DOHH2 (cell line): ENCODE measurements at regions not wholly inside any gene's neighbourhood (a gene's known extent, or its start where the extent isn't known, plus 50 kb on each side); places are given as distances from the start of the nearest gene placed in this dataset.

Experiments
- H3F3A ChIP-seq: fragments of 200-600 bp; sonication (generic), shearing (Covaris generic); 2 replicates; pipeline ENCODE4 v1.6.0; 2016; ENCODE audit warnings: antibody characterized with exemption, mild to moderate bottlenecking; ENCODE audit not compliant: control insufficient read depth, insufficient read depth
- H3K27ac ChIP-seq: fragments of 200-600 bp; sonication (generic); 2 replicates; pipeline ENCODE4 v1.5.1; 2014; ENCODE audit warnings: low read depth, mild to moderate bottlenecking, low read length, moderate library complexity
- H3K27me3 ChIP-seq: fragments of 200-600 bp; sonication (generic); 2 replicates; pipeline ENCODE4 v1.6.1; 2014; ENCODE audit warnings: mild to moderate bottlenecking, low read length, mixed read lengths; ENCODE audit not compliant: control insufficient read depth
- H3K36me3 ChIP-seq: fragments of 200-600 bp; sonication (generic); 2 replicates; pipeline ENCODE4 v1.6.1; 2014; ENCODE audit warnings: mild to moderate bottlenecking, low read length, moderate library complexity, mixed read lengths; ENCODE audit not compliant: control insufficient read depth
- H3K4me1 ChIP-seq: fragments of 200-600 bp; sonication (generic); 2 replicates; pipeline ENCODE4 v1.6.1; 2014; ENCODE audit warnings: mild to moderate bottlenecking, low read length, mixed read lengths; ENCODE audit not compliant: control insufficient read depth
- H3K4me2 ChIP-seq: fragments of 200-600 bp; sonication (generic); 2 replicates; pipeline ENCODE4 v1.6.0; 2014; ENCODE audit warnings: mild to moderate bottlenecking, low read length, moderate library complexity
- H3K4me3 ChIP-seq: fragments of 200-600 bp; sonication (generic); 2 replicates; pipeline ENCODE4 v1.5.1; 2014; ENCODE audit warnings: mild to moderate bottlenecking, low read length, mixed read lengths
- H3K79me2 ChIP-seq: fragments of 200-600 bp; sonication (generic); 2 replicates; pipeline ENCODE4 v1.6.1; 2014; ENCODE audit warnings: mild to moderate bottlenecking, low read length, mixed read lengths; ENCODE audit not compliant: control insufficient read depth
- H3K9me2 ChIP-seq: fragments of 200-600 bp; sonication (generic); replicated peaks from 2 replicates; pipeline ENCODE4 v1.6.1; 2014; ENCODE audit warnings: mild to moderate bottlenecking, low read length, mixed read lengths; ENCODE audit not compliant: control insufficient read depth
- H3K9me3 ChIP-seq: fragments of 200-600 bp; sonication (generic); 2 replicates; pipeline ENCODE4 v1.6.1; 2014; ENCODE audit warnings: antibody characterized with exemption, low read length, mixed read lengths; ENCODE audit not compliant: control insufficient read depth, insufficient read depth
- H4K20me1 ChIP-seq: fragments of 200-600 bp; sonication (generic); 2 replicates; pipeline ENCODE4 v1.6.0; 2014; ENCODE audit warnings: low read depth, mild to moderate bottlenecking, antibody characterized with exemption, low read length, moderate library complexity; ENCODE audit not compliant: control insufficient read depth, insufficient read depth
- EZH2phosphoT487 ChIP-seq: fragments of 200-600 bp; sonication (generic); IDR thresholded peaks from 2 replicates; pipeline ENCODE4 v1.6.1; 2017; ENCODE audit warnings: borderline replicate concordance, mild to moderate bottlenecking, antibody characterized with exemption, low read length, moderate library complexity, mixed read lengths
- TF ChIP-seq, protein P1 (sequence below): fragments of 200-600 bp; sonication (generic); IDR thresholded peaks from one replicate; pipeline ENCODE4 v1.5.1; 2014; ENCODE audit warnings: antibody characterized with exemption, mild to moderate bottlenecking, low read depth, low read length; ENCODE audit not compliant: poor library complexity, severe bottlenecking

GRCh38 chr2:225317186-225317585 lies 82.3 kb upstream of the NYAP2 start:
- H3F3A ChIP-seq: no peaks in the 10 kb centered on the region
- no peak overlapping the region for H3K27ac ChIP-seq
- H3K27me3 ChIP-seq: no peaks in the 10 kb centered on the region
- peaks cover 3% of the 10 kb centered on the region; the same call in 1 of the 2 replicates for H3K9me3 ChIP-seq
- no peak for TF ChIP-seq EZH2phosphoT487
- TF ChIP-seq, protein P1, sequence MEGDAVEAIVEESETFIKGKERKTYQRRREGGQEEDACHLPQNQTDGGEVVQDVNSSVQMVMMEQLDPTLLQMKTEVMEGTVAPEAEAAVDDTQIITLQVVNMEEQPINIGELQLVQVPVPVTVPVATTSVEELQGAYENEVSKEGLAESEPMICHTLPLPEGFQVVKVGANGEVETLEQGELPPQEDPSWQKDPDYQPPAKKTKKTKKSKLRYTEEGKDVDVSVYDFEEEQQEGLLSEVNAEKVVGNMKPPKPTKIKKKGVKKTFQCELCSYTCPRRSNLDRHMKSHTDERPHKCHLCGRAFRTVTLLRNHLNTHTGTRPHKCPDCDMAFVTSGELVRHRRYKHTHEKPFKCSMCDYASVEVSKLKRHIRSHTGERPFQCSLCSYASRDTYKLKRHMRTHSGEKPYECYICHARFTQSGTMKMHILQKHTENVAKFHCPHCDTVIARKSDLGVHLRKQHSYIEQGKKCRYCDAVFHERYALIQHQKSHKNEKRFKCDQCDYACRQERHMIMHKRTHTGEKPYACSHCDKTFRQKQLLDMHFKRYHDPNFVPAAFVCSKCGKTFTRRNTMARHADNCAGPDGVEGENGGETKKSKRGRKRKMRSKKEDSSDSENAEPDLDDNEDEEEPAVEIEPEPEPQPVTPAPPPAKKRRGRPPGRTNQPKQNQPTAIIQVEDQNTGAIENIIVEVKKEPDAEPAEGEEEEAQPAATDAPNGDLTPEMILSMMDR: no peak
- no peaks in the 10 kb centered on the region for H3K4me1 ChIP-seq
- H3K4me2 ChIP-seq: no peak overlapping the region
- H3K79me2 ChIP-seq: no peaks in the 10 kb centered on the region
- no peaks in the 10 kb centered on the region for H4K20me1 ChIP-seq
- no peak overlapping the region for H3K4me3 ChIP-seq
- H3K9me2 ChIP-seq: no peaks in the 10 kb centered on the region
- no peaks in the 10 kb centered on the region for H3K36me3 ChIP-seq

DNA sequence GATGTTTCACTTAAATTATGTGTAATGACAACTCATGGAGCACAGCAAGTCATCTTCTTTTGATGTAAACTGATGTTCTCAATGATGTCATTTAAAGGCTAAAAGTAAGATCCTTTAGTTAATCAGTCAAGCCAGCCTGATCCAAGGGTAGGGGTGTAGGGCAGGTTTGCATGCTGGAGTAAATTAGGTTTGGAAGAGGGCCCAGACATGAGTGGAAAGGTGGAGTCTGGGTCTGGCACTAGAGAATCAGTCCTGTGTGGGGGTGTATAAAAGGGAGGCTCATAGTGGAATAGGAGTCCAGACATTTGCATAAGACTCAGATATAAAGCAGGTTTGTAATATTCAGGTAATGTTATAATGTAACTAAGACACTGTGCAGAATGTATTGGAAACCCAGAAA lies 88.8 kb upstream of the NYAP2 start:
- Histone ChIP-seq H3K36me3 (no peaks in the 10 kb centered on the region), H4K20me1 (no peaks in the 10 kb centered on the region), H3F3A (no peaks in the 10 kb centered on the region), H3K9me3 (no peaks in the 10 kb centered on the region), H3K4me2 (no peak overlapping the region), H3K79me2 (no peaks in the 10 kb centered on the region), H3K4me3 (no peak overlapping the region), H3K27me3 (no peaks in the 10 kb centered on the region), H3K9me2 (no peaks in the 10 kb centered on the region), H3K27ac (no peak overlapping the region), H3K4me1 (no peaks in the 10 kb centered on the region)
- no peak for TF ChIP-seq EZH2phosphoT487
- TF ChIP-seq, protein P1: no peak

- H3K9me2 ChIP-seq: no peaks in the 10 kb centered on the region
- no peaks in the 10 kb centered on the region for H3K79me2 ChIP-seq
- TF ChIP-seq EZH2phosphoT487: no peak
- TF ChIP-seq, protein P1: no peak
- no peaks in the 10 kb centered on the region for H3K27me3 ChIP-seq
- H3F3A ChIP-seq: no peaks in the 10 kb centered on the region
- H3K4me1 ChIP-seq: no peaks in the 10 kb centered on the region
- H3K36me3 ChIP-seq: no peaks in the 10 kb centered on the region
- H3K4me2 ChIP-seq: no peak overlapping the region
- no peaks in the 10 kb centered on the region for H4K20me1 ChIP-seq
- no peaks in the 10 kb centered on the region for H3K9me3 ChIP-seq
- no peak overlapping the region for H3K4me3 ChIP-seq
- no peak overlapping the region for H3K27ac ChIP-seq
Observed at GRCh38 chr2:225309516-225309915, 90.0 kb upstream of the NYAP2 start.

DNA sequence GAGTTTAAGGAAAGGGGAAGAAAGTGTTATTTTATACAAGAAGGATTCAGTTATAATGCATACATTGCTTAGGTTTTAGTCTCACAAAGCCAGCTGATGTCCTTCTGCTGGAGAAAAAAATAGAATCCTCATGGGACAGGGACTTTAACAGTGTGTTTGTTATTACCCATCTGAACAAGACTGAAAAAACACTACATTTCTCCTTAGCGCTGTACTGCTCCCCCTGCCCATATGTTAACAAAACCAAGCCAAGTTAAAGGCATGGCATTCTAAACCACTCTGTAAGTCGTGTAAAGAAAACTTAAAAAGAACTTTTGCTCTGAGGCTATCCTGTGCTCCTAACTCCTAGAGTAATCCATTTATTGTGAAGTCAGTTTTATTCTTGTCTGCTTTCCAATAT lies 102.6 kb upstream of the NYAP2 start:
- Histone ChIP-seq H3K27me3 (no peaks in the 10 kb centered on the region), H3K36me3 (no peaks in the 10 kb centered on the region), H3K9me3 (peaks cover 4% of the 10 kb centered on the region; the same call in 1 of the 2 replicates), H3K4me3 (no peak overlapping the region), H3K27ac (no peak overlapping the region), H3K79me2 (no peaks in the 10 kb centered on the region), H3F3A (no peaks in the 10 kb centered on the region), H3K4me2 (no peak overlapping the region), H4K20me1 (no peaks in the 10 kb centered on the region), H3K9me2 (no peaks in the 10 kb centered on the region), H3K4me1 (no peaks in the 10 kb centered on the region)
- no peak for TF ChIP-seq EZH2phosphoT487
- TF ChIP-seq, protein P1: no peak
